Endothelial cell (in vitro differentiated cells): ENCODE measurements at regions not wholly inside any gene's neighbourhood (a gene's known extent, or its start where the extent isn't known, plus 50 kb on each side); places are given as distances from the start of the nearest gene placed in this dataset.

ENCODE experiments used
- DNase-seq: peaks from one replicate; pipeline ENCODE4 v3.0.0; 2021; ENCODE audit warnings: low spot score
- H3K27ac Mint-ChIP-seq: one replicate; pipeline ENCODE4 v1.8.0; 2021; ENCODE audit warnings: mixed read lengths, inconsistent platforms; ENCODE audit not compliant: unreplicated experiment
- H3K27me3 Mint-ChIP-seq: one replicate; pipeline ENCODE4 v1.8.0; 2021; ENCODE audit warnings: mild to moderate bottlenecking, moderate library complexity, mixed read lengths, inconsistent platforms; ENCODE audit not compliant: unreplicated experiment
- H3K36me3 Mint-ChIP-seq: one replicate; pipeline ENCODE4 v1.8.0; 2021; ENCODE audit warnings: mild to moderate bottlenecking, low read depth, mixed read lengths, inconsistent platforms; ENCODE audit not compliant: unreplicated experiment
- H3K4me1 Mint-ChIP-seq: one replicate; pipeline ENCODE4 v1.8.0; 2021; ENCODE audit warnings: mild to moderate bottlenecking, mixed read lengths, inconsistent platforms; ENCODE audit not compliant: unreplicated experiment
- H3K4me3 Mint-ChIP-seq: one replicate; pipeline ENCODE4 v1.8.0; 2021; ENCODE audit warnings: mild to moderate bottlenecking, mixed read lengths, inconsistent platforms; ENCODE audit not compliant: unreplicated experiment
- H3K9me3 Mint-ChIP-seq: one replicate; pipeline ENCODE4 v1.8.0; 2021; ENCODE audit warnings: mixed read lengths, inconsistent platforms; ENCODE audit not compliant: unreplicated experiment
- CTCF ChIP-seq: fragments of 200-600 bp; sonication (generic); IDR thresholded peaks from one replicate; pipeline ENCODE4 v1.5.0; 2021; ENCODE audit warnings: antibody characterized with exemption; ENCODE audit not compliant: unreplicated experiment

GRCh38 chr2:735670-736218, 58.5 kb upstream of the TMEM18 start:
- H3K9me3 Mint-ChIP-seq: no peaks in the 10 kb centered on the region
- H3K27ac Mint-ChIP-seq: no peak overlapping the region
- no peak overlapping the region for H3K4me3 Mint-ChIP-seq
- peaks cover 5% of the 10 kb centered on the region for H3K4me1 Mint-ChIP-seq
- peaks cover 3% of the 10 kb centered on the region for H3K27me3 Mint-ChIP-seq
- H3K36me3 Mint-ChIP-seq: no peaks in the 10 kb centered on the region
- no peak for DNase-seq
- no peak for TF ChIP-seq CTCF

- Mint-ChIP-seq H3K4me3 (no peak overlapping the region), H3K27ac (no peak overlapping the region), H3K36me3 (no peaks in the 10 kb centered on the region), H3K4me1 (peaks cover 3% of the 10 kb centered on the region), H3K9me3 (no peaks in the 10 kb centered on the region), H3K27me3 (peaks cover 3% of the 10 kb centered on the region)
- DNase-seq: no peak
- no peak for TF ChIP-seq CTCF
These were observed 57.3 kb upstream of the TMEM18 start for GRCh38 chr2:734496-734895.

- no peak for TF ChIP-seq CTCF
- H3K27ac Mint-ChIP-seq: no peak overlapping the region
- H3K27me3 Mint-ChIP-seq: peaks cover 1% of the 10 kb centered on the region
- no peaks in the 10 kb centered on the region for H3K4me1 Mint-ChIP-seq
- H3K36me3 Mint-ChIP-seq: no peaks in the 10 kb centered on the region
- no peak for DNase-seq
- no peaks in the 10 kb centered on the region for H3K9me3 Mint-ChIP-seq
- H3K4me3 Mint-ChIP-seq: no peak overlapping the region
These were observed 56.3 kb upstream of the TMEM18 start for GRCh38 chr2:733495-733894.

GRCh38 chr2:733001-733400, 55.8 kb upstream of the TMEM18 start:
- Mint-ChIP-seq H3K9me3 (no peaks in the 10 kb centered on the region), H3K4me1 (no peaks in the 10 kb centered on the region), H3K4me3 (no peak overlapping the region), H3K27ac (no peak overlapping the region), H3K36me3 (no peaks in the 10 kb centered on the region), H3K27me3 (peaks cover 1% of the 10 kb centered on the region)
- TF ChIP-seq CTCF: no peak
- no peak for DNase-seq

GRCh38 chr2:731711-732110, 54.5 kb upstream of the TMEM18 start:
- H3K27me3 Mint-ChIP-seq: peaks cover 1% of the 10 kb centered on the region
- no peaks in the 10 kb centered on the region for H3K9me3 Mint-ChIP-seq
- H3K27ac Mint-ChIP-seq: no peak overlapping the region
- DNase-seq: no peak
- H3K36me3 Mint-ChIP-seq: no peaks in the 10 kb centered on the region
- TF ChIP-seq CTCF: no peak
- no peaks in the 10 kb centered on the region for H3K4me1 Mint-ChIP-seq
- no peak overlapping the region for H3K4me3 Mint-ChIP-seq
